HEK293 (cell line): ENCODE measurements at regions not wholly inside any gene's neighbourhood (a gene's known extent, or its start where the extent isn't known, plus 50 kb on each side); places are given as distances from the start of the nearest gene placed in this dataset.

Experiments used
- HOXA7 ChIP-seq: sonication (generic); formaldehyde crosslinking; IDR thresholded peaks from 2 replicates; pipeline ENCODE4 v1.8.1; 2022; ENCODE audit warnings: missing genetic modification reagents, borderline replicate concordance
- KLF16 ChIP-seq: fragments of 450-650 bp; formaldehyde crosslinking; IDR thresholded peaks from 2 replicates; pipeline ENCODE4 v1.5.1; 2017; ENCODE audit warnings: missing biosample characterization, missing genetic modification characterization
- YY1 ChIP-seq: fragments of 450-650 bp; formaldehyde crosslinking; IDR thresholded peaks from 2 replicates; pipeline ENCODE4 v1.5.1; 2018; ENCODE audit warnings: missing biosample characterization, missing genetic modification characterization
- ZBTB26 ChIP-seq: fragments of 450-650 bp; formaldehyde crosslinking; optimal IDR thresholded peaks from 2 replicates; pipeline ENCODE3; 2016; ENCODE audit warnings: missing biosample characterization, mild to moderate bottlenecking, missing genetic modification characterization
- ZBTB48 ChIP-seq: fragments of 450-650 bp; formaldehyde crosslinking; IDR thresholded peaks from 2 replicates; pipeline ENCODE4 v1.5.1; 2016; ENCODE audit warnings: missing biosample characterization, missing genetic modification characterization
- ZNF274 ChIP-seq, 2 experiments: fragments of 200-500 bp in 1 of 2; fragments of 450-650 bp in 1 of 2; sonication (Bioruptor generic) in 1 of 2; formaldehyde crosslinking in 1 of 2; IDR thresholded peaks; 2 replicates each; pipeline versions ENCODE4 v1.5.1 to v1.6.1; 2014 to 2016; ENCODE audit warnings: borderline replicate concordance in 1 of 2, inconsistent platforms in 1 of 2, low read length in 1 of 2, missing biosample characterization in 1 of 2, missing genetic modification characterization in 1 of 2
- ZNF37A ChIP-seq: fragments of 450-650 bp; IDR thresholded peaks from 2 replicates; pipeline ENCODE4 v1.5.1; 2018; ENCODE audit warnings: missing biosample characterization, missing genetic modification characterization
- ZNF600 ChIP-seq: fragments of 450-650 bp; formaldehyde crosslinking; IDR thresholded peaks from 2 replicates; pipeline ENCODE4 v1.5.1; 2016; ENCODE audit warnings: missing biosample characterization, missing genetic modification characterization
- ZNF621 ChIP-seq: fragments of 450-650 bp; formaldehyde crosslinking; IDR thresholded peaks from 2 replicates; pipeline ENCODE4 v1.5.1; 2017; ENCODE audit warnings: missing biosample characterization, missing genetic modification characterization
- ZNF76 ChIP-seq: fragments of 450-650 bp; formaldehyde crosslinking; IDR thresholded peaks from 2 replicates; pipeline ENCODE4; 2016; ENCODE audit warnings: low read depth, missing biosample characterization, missing genetic modification characterization, borderline replicate concordance
- ZNF792 ChIP-seq: fragments of 450-650 bp; formaldehyde crosslinking; IDR thresholded peaks from 2 replicates; pipeline ENCODE4 v1.5.1; 2016; ENCODE audit warnings: missing biosample characterization, missing genetic modification characterization
- TF ChIP-seq, protein P1 (sequence below): fragments of 450-650 bp; formaldehyde crosslinking; IDR thresholded peaks from 2 replicates; pipeline ENCODE4 v1.5.1; 2016; ENCODE audit warnings: missing biosample characterization, missing genetic modification characterization
- TF ChIP-seq, protein P2 (sequence below): fragments of 450-650 bp; formaldehyde crosslinking; IDR thresholded peaks from 2 replicates; pipeline ENCODE4 v1.5.1; 2016; ENCODE audit warnings: missing biosample characterization, missing genetic modification characterization

DNA sequence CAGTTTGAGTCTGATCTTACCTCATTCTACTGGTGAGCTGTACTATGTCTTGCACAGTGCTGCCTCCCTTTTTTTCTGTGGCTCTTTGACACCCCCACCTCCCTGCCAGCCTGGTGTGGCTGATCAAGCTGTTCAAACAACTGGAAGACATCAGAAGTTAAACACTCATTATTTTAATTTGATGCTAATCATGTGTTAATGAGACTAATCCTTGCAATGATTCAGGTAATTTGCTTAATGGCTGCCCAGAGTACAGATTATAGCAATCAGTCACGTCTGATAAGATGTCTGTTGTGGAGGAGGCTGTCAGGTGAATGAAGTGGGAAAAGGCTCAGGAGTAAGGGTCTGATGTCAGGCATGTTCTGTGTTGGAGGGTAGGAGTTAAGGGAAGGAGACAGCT is 87.4 kb upstream of the GK2 start:
- no peak for TF ChIP-seq HOXA7 (CRISPR knock-in tag)
- no peak for TF ChIP-seq ZNF274 (IDR thresholded peaks at IDR 0.05; ENCODE audit: low read length)
- TF ChIP-seq ZNF274 (tag by site-specific recombination; IDR thresholded peaks at IDR 0.05; ENCODE audit: borderline replicate concordance): no peak
- TF ChIP-seq, protein P1, sequence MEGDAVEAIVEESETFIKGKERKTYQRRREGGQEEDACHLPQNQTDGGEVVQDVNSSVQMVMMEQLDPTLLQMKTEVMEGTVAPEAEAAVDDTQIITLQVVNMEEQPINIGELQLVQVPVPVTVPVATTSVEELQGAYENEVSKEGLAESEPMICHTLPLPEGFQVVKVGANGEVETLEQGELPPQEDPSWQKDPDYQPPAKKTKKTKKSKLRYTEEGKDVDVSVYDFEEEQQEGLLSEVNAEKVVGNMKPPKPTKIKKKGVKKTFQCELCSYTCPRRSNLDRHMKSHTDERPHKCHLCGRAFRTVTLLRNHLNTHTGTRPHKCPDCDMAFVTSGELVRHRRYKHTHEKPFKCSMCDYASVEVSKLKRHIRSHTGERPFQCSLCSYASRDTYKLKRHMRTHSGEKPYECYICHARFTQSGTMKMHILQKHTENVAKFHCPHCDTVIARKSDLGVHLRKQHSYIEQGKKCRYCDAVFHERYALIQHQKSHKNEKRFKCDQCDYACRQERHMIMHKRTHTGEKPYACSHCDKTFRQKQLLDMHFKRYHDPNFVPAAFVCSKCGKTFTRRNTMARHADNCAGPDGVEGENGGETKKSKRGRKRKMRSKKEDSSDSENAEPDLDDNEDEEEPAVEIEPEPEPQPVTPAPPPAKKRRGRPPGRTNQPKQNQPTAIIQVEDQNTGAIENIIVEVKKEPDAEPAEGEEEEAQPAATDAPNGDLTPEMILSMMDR: no peak
- TF ChIP-seq ZNF600 (tag by site-specific recombination): no peak
- TF ChIP-seq ZNF621 (tag by site-specific recombination): no peak
- no peak for TF ChIP-seq KLF16 (tag by site-specific recombination)
- no peak for TF ChIP-seq ZNF76 (tag by site-specific recombination)
- TF ChIP-seq, protein P2, sequence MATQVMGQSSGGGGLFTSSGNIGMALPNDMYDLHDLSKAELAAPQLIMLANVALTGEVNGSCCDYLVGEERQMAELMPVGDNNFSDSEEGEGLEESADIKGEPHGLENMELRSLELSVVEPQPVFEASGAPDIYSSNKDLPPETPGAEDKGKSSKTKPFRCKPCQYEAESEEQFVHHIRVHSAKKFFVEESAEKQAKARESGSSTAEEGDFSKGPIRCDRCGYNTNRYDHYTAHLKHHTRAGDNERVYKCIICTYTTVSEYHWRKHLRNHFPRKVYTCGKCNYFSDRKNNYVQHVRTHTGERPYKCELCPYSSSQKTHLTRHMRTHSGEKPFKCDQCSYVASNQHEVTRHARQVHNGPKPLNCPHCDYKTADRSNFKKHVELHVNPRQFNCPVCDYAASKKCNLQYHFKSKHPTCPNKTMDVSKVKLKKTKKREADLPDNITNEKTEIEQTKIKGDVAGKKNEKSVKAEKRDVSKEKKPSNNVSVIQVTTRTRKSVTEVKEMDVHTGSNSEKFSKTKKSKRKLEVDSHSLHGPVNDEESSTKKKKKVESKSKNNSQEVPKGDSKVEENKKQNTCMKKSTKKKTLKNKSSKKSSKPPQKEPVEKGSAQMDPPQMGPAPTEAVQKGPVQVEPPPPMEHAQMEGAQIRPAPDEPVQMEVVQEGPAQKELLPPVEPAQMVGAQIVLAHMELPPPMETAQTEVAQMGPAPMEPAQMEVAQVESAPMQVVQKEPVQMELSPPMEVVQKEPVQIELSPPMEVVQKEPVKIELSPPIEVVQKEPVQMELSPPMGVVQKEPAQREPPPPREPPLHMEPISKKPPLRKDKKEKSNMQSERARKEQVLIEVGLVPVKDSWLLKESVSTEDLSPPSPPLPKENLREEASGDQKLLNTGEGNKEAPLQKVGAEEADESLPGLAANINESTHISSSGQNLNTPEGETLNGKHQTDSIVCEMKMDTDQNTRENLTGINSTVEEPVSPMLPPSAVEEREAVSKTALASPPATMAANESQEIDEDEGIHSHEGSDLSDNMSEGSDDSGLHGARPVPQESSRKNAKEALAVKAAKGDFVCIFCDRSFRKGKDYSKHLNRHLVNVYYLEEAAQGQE (tag by site-specific recombination): no peak
- TF ChIP-seq ZBTB48 (tag by site-specific recombination): no peak
- TF ChIP-seq ZNF792: no peak
- no peak for TF ChIP-seq ZBTB26 (tag by site-specific recombination)
- no peak for TF ChIP-seq ZNF37A
- TF ChIP-seq YY1: no peak
